Uterus (tissue), 2 donors: ENCODE measurements at regions not wholly inside any gene's neighbourhood (a gene's known extent, or its start where the extent isn't known, plus 50 kb on each side); places are given as distances from the start of the nearest gene placed in this dataset.

Experiments used
- POLR2A ChIP-seq, 2 donors: fragments of 450-650 bp; IDR thresholded peaks; one replicate each; pipeline ENCODE4 v1.6.1; 2016; ENCODE audit warnings: antibody characterized with exemption in 2 of 2, mild to moderate bottlenecking in 1 of 2, moderate library complexity in 1 of 2
- TF ChIP-seq, protein P1 (sequence below), 4 experiments: fragments of 200-600 bp in 2 of 4; fragments of 450-650 bp in 2 of 4; sonication (generic) in 2 of 4; IDR thresholded peaks; one replicate each; pipeline ENCODE4 v1.5.1; 2016 to 2019; ENCODE audit warnings: antibody characterized with exemption in 4 of 4, mild to moderate bottlenecking in 2 of 4, moderate library complexity in 1 of 4

DNA sequence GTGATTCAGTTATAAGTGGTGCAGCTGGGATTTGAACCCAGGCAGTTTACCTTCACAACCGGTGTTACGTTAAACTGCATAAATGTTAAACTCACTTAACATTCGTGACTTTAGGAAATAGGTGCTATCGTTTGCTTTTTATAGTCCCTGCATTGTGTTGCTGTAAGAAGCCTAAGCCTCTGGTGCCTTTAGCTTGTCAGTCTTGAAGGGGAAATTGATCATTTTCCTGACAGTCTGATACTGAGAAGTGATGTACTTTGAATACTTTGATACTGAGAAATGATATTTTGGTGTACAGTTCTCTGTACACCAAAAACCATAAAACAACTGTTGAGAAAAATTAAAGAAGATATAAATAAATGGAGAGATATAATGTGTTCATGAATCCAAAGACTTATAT lies 52.5 kb upstream of the NEDD9 start:
- TF ChIP-seq, protein P1, sequence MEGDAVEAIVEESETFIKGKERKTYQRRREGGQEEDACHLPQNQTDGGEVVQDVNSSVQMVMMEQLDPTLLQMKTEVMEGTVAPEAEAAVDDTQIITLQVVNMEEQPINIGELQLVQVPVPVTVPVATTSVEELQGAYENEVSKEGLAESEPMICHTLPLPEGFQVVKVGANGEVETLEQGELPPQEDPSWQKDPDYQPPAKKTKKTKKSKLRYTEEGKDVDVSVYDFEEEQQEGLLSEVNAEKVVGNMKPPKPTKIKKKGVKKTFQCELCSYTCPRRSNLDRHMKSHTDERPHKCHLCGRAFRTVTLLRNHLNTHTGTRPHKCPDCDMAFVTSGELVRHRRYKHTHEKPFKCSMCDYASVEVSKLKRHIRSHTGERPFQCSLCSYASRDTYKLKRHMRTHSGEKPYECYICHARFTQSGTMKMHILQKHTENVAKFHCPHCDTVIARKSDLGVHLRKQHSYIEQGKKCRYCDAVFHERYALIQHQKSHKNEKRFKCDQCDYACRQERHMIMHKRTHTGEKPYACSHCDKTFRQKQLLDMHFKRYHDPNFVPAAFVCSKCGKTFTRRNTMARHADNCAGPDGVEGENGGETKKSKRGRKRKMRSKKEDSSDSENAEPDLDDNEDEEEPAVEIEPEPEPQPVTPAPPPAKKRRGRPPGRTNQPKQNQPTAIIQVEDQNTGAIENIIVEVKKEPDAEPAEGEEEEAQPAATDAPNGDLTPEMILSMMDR (IDR thresholded peaks at IDR 0.05): no peak
- no peak for TF ChIP-seq POLR2A (IDR thresholded peaks at IDR 0.05)
